ENCODE measurements at regions not wholly inside any gene's neighbourhood (a gene's known extent, or its start where the extent isn't known, plus 50 kb on each side); places are given as distances from the start of the nearest gene placed in this dataset.

GRCh38 chr12:82108615-82109014 is 249.6 kb downstream of the CCDC59 start:
- Histone ChIP-seq H3K4me3 (ENCODE audit: control insufficient read depth in 2 of 3, extremely low read depth in 1 of 3, insufficient read depth in 2 of 3, low read depth in 1 of 3, low read length in 3 of 3) (no peak overlapping the region), H3K9me1 (ENCODE audit: control insufficient read depth, extremely low read depth, insufficient read depth, low read length) (no peaks in the 10 kb centered on the region), H3K4me1 (ENCODE audit: control insufficient read depth, extremely low read depth, insufficient read depth, low read length) (peaks cover 19% of the 10 kb centered on the region), H3K27ac (ENCODE audit: control insufficient read depth, insufficient read depth, low read length) (no peak overlapping the region), H3K9ac (ENCODE audit: control insufficient read depth, extremely low read depth, insufficient read depth, low read length) (no peak overlapping the region), H3K27me3 (ENCODE audit: control insufficient read depth, extremely low read depth, insufficient read depth, low read length) (no peaks in the 10 kb centered on the region), H3K4me2 (ENCODE audit: control insufficient read depth, extremely low read depth, insufficient read depth, low read depth, low read length) (peak overlapping the region; percentile 37), H3K9me3 (ENCODE audit: control insufficient read depth, low read depth, low read length) (no peaks in the 10 kb centered on the region), H4K20me1 (ENCODE audit: control insufficient read depth, extremely low read depth, insufficient read depth, low read length) (no peaks in the 10 kb centered on the region), H3K36me3 (ENCODE audit: control insufficient read depth in 2 of 2, extremely low read depth in 1 of 2, insufficient read depth in 2 of 2, low read length in 2 of 2) (no peaks in the 10 kb centered on the region), H2AFZ (ENCODE audit: control insufficient read depth, low read length) (peak overlapping the region; percentile 39), H3K79me2 (ENCODE audit: control insufficient read depth, insufficient read depth, low read length) (no peaks in the 10 kb centered on the region)
- DNase-seq (ENCODE audit: low read depth, low spot score), result no peak
- no peak for FAIRE-seq
- dilution Hi-C loops (cut with MboI; ENCODE audit: extremely low pct_ligation_motif_present, low sequenced_read_pairs), result no loop called here
- TF ChIP-seq, protein P1, sequence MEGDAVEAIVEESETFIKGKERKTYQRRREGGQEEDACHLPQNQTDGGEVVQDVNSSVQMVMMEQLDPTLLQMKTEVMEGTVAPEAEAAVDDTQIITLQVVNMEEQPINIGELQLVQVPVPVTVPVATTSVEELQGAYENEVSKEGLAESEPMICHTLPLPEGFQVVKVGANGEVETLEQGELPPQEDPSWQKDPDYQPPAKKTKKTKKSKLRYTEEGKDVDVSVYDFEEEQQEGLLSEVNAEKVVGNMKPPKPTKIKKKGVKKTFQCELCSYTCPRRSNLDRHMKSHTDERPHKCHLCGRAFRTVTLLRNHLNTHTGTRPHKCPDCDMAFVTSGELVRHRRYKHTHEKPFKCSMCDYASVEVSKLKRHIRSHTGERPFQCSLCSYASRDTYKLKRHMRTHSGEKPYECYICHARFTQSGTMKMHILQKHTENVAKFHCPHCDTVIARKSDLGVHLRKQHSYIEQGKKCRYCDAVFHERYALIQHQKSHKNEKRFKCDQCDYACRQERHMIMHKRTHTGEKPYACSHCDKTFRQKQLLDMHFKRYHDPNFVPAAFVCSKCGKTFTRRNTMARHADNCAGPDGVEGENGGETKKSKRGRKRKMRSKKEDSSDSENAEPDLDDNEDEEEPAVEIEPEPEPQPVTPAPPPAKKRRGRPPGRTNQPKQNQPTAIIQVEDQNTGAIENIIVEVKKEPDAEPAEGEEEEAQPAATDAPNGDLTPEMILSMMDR (optimal IDR thresholded peaks at IDR 0.05 in 1 of 3, IDR thresholded peaks at IDR 0.05 in 1 of 3, conservative IDR thresholded peaks at IDR 0.05 in 1 of 3; ENCODE audit: extremely low read depth in 1 of 3, insufficient read depth in 2 of 3, low read length in 3 of 3), result no peak
- no peak for TF ChIP-seq EZH2 (IDR thresholded peaks at IDR 0.05; ENCODE audit: low read length)

DNA sequence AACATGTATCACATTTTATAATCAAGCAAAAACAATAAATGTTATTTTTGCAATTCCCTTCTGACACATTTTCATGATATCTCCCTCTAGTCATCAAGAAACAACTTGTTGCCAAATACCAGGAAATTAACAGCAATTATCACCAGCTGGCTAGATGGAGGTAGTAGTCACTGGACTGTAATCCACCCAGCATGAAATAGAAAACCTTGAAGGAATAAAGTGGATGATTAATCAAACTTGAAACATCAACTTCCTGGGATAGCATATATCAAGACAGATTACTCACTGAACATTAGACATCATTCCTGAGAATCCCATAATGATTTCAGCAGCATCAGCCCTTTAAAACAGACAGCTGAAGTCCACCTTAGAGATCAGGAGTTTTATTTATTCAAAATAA is 259.0 kb downstream of the CCDC59 start:
- H2AFZ ChIP-seq (ENCODE audit: control insufficient read depth, low read length), result no peak overlapping the region
- no peaks in the 10 kb centered on the region for H3K36me3 ChIP-seq (ENCODE audit: control insufficient read depth in 2 of 2, extremely low read depth in 1 of 2, insufficient read depth in 2 of 2, low read length in 2 of 2)
- FAIRE-seq (peak; percentile 88), DNase-seq (ENCODE audit: low read depth, low spot score) (peak; percentile 66)
- H3K9me3 ChIP-seq (ENCODE audit: control insufficient read depth, low read depth, low read length), result no peaks in the 10 kb centered on the region
- H3K4me1 ChIP-seq (ENCODE audit: control insufficient read depth, extremely low read depth, insufficient read depth, low read length), result peaks cover 17% of the 10 kb centered on the region
- H3K9me1 ChIP-seq (ENCODE audit: control insufficient read depth, extremely low read depth, insufficient read depth, low read length), result no peaks in the 10 kb centered on the region
- no peak overlapping the region for H3K9ac ChIP-seq (ENCODE audit: control insufficient read depth, extremely low read depth, insufficient read depth, low read length)
- no peaks in the 10 kb centered on the region for H3K79me2 ChIP-seq (ENCODE audit: control insufficient read depth, insufficient read depth, low read length)
- no peak overlapping the region for H3K4me3 ChIP-seq (ENCODE audit: control insufficient read depth in 2 of 3, extremely low read depth in 1 of 3, insufficient read depth in 2 of 3, low read depth in 1 of 3, low read length in 3 of 3)
- no peaks in the 10 kb centered on the region for H4K20me1 ChIP-seq (ENCODE audit: control insufficient read depth, extremely low read depth, insufficient read depth, low read length)
- dilution Hi-C loops (cut with MboI; ENCODE audit: extremely low pct_ligation_motif_present, low sequenced_read_pairs), result no loop called here
- no peaks in the 10 kb centered on the region for H3K27me3 ChIP-seq (ENCODE audit: control insufficient read depth, extremely low read depth, insufficient read depth, low read length)
- TF ChIP-seq EZH2 (IDR thresholded peaks at IDR 0.05; ENCODE audit: low read length), result no peak
- TF ChIP-seq, protein P1 (optimal IDR thresholded peaks at IDR 0.05 in 1 of 3, IDR thresholded peaks at IDR 0.05 in 1 of 3, conservative IDR thresholded peaks at IDR 0.05 in 1 of 3; ENCODE audit: extremely low read depth in 1 of 3, insufficient read depth in 2 of 3, low read length in 3 of 3), result no peak
- peak overlapping the region; percentile 37 for H3K27ac ChIP-seq (ENCODE audit: control insufficient read depth, insufficient read depth, low read length)
- peak overlapping the region; percentile 30 for H3K4me2 ChIP-seq (ENCODE audit: control insufficient read depth, extremely low read depth, insufficient read depth, low read depth, low read length)
